Skin epidermis (tissue), 12 donors: ENCODE measurements at regions not wholly inside any gene's neighbourhood (a gene's known extent, or its start where the extent isn't known, plus 50 kb on each side); places are given as distances from the start of the nearest gene placed in this dataset.

Experiments used
- H3K27ac ChIP-seq, 21 experiments: fragments of 200-600 bp; sonication (generic) in 11 of 21; one replicate each; pipeline ENCODE4 v1.5.0; 2020; ENCODE audit warnings: mild to moderate bottlenecking in 3 of 21, inconsistent platforms in 2 of 21, moderate library complexity in 2 of 21
- H3K4me3 ChIP-seq, 7 experiments: fragments of 200-600 bp; sonication (generic) in 2 of 7; one replicate each; pipeline ENCODE4 v1.5.0; 2020; ENCODE audit warnings: inconsistent platforms in 2 of 7, mild to moderate bottlenecking in 2 of 7, moderate library complexity in 1 of 7

DNA sequence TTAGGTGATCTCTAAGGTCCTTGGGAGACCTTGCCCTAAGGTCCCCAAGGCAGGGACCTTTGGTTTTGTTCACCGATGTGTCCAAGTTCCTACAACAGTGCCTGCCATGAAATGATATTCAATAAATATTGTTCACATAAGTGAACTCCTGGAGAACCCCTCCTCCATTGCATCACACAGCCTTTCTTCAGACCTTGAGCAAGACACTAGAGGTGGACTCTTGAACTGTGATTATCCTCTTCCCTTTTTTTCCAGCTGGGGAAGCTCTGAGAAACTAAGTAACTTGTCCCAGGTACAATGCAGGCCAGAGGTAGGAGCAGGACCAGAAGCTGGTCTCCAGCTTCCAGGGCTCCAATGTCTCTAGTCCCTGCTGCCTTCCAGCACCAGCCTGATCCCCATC is 76.6 kb upstream of the LMO1 start:
- Histone ChIP-seq H3K27ac (no peak overlapping the region), H3K4me3 (no peak overlapping the region)

DNA sequence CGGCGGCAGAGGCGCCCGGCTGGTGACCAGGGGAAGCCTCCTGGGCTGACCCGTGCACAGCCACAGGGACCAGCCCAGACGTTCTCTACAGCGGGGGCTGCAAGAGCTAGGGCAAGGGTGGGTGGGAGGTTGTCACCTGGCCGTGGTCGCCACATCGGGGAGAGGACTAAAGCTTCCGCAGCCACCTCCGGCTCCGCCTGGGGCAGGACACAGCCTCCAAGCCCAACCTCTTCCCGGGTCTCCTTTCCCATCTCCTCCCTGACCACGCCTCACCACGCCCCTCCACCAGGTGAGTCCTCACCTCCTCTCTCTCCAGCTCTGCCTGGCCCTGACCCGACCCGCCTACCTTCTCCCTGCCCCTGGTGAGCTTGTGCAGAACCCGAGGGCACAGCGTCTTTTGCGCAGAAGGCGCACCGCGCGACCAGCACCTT is 75.9 kb upstream of the LMO1 start:
- H3K4me3 ChIP-seq, result no peak overlapping the region
- no peak overlapping the region for H3K27ac ChIP-seq

GRCh38 chr11:8338138-8338537 is 74.5 kb upstream of the LMO1 start:
- Histone ChIP-seq H3K27ac (no peak overlapping the region), H3K4me3 (no peak overlapping the region)

DNA sequence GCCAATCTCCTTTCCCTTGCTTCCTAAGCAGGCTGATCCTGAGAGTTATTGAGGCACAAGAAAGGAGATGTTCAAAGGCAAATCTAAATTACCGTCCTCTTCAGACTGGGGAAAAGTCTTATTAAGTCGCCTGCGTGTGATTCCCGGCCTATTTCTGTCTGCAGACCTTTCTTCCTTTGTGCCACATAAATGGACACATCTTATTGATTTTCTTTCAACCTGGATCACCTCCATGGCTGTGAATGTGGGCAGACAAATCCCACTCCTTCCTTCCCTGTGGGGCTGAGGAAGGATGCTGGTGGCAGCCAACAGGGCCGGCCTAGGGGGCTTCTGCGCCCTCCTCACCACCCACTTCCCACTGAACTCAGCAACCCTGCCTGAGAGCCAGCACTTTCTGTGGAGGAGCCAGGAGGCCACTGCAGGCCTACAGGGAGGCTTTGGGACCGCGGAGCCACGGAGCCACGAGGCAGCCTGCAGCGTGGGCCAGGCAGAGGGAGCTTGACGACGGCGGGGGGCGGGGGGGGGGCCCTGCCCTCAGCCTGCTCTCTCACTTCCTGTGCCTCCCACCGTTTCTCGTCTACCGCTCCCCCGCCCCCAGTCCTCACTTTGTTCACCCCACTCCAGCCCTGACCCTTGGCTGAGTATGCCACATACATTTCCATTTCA is 73.6 kb upstream of the LMO1 start:
- Histone ChIP-seq H3K27ac (peak overlapping the region in 1 of 21 experiments; percentile 67), H3K4me3 (no peak overlapping the region)

DNA sequence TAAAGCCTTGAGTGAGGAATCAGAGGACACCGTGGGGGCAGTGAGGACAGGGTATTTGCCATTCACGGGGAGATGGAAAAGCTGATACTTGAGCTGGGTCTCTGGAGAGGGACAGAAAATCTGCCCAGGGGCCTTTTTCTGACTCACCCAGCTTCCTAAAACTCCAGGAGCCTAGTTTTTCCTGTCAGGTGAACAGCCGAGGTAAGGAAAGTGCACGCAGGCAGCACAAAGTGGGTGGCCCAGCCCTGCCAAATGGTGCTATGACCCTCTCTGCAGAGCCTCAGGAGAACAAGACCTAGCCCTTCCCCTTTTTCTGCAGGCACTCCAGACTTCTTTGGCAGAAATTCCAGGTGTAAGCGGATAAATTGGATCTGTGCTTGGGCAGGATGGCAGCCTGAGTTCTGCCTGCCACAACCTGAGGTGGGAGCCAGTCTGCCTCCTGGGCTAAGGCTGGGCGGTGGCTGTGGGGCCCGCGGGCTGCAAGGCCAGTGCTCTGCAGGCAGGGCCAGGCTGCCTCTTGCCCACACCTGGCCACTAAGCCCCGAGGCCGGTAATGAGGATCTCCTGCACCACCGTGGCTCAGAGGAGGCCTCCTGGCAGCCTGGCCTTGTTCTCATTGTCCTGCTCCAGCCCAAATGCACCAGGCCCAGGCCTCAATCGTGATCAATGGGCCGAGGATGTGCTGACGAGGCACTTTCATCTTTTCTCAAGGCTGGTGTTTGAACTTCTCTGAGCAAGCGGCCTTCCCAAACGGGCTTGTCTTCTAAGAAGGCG is 72.9 kb upstream of the LMO1 start:
- Histone ChIP-seq H3K4me3 (no peak overlapping the region), H3K27ac (peak overlapping the region in 1 of 21 experiments; percentile 67)

DNA sequence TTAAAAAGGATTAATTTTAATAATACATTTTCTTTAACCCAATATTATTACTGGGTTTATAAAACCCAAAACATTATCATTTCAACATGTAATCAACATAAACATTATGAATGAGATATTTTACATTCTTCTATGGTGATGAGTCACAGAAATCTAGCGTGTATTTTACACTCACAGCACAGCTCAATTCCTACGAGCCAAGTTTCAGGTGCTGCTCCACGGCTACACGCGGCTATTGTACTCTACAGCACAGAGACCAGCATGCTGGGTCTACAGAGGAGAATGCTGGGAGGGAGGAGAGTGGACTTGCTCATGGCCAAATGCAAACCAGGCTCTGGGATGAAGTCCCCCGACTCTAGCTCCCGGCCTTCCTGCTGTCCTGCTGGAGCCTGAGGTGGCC is 72.0 kb upstream of the LMO1 start:
- H3K27ac ChIP-seq, result peak overlapping the region in 1 of 21 experiments; percentile 52
- H3K4me3 ChIP-seq, result no peak overlapping the region

- H3K4me3 ChIP-seq, result no peak overlapping the region
- no peak overlapping the region for H3K27ac ChIP-seq
Measured at GRCh38 chr11:8335186-8335585, 71.5 kb upstream of the LMO1 start.

DNA sequence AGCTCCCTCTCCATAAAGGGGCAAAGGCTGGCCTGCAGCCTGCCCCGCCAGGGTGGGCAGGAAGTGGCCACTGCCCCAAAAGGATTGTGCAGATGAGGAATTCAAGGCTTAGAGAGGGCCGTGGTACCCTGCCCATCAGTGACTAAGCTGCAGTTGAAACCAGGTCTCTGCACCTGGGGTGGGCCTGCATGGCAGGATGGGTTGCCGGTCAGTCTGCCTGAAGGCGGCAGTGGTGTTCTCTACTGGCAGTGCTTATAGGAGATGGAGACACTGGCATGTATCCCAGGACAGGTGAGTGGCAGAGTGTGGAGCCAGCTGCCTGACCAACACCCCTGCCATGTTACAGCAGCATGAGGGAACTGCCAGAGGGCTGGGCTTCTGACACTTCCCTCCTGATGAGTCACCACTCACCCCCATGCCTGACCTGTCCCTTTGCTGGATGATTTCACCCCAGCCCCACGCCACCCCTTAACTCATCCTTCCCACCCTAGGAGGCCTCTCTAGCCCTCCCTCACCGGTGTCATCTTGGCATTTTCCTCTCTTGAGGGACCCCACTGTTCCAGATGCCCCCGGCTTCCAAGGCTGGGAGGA is 70.2 kb upstream of the LMO1 start:
- H3K27ac ChIP-seq, result no peak overlapping the region
- H3K4me3 ChIP-seq, result no peak overlapping the region

- no peak overlapping the region for H3K27ac ChIP-seq
- no peak overlapping the region for H3K4me3 ChIP-seq
Measured at GRCh38 chr11:8333376-8333775, 69.7 kb upstream of the LMO1 start.

DNA sequence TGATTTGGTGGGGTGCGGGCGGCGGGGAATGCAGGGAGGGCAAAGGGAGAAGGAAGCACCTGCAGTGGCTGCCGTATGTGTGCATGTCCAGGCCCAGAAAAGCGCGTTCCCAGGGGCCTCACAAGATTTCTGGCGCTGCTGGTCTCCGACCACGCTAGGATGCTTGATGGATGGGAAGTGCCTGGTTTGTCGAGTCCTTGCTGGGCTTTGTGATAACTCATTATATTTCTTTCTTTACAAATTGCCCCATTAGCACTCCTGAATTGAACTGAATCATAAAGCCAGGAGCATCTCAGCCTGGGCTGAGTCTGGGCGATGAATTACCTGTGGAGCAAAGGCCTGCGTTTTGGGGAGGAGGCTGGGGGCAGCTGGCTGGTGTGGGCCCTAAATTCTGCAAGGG is 69.2 kb upstream of the LMO1 start:
- Histone ChIP-seq H3K4me3 (no peak overlapping the region), H3K27ac (no peak overlapping the region)

DNA sequence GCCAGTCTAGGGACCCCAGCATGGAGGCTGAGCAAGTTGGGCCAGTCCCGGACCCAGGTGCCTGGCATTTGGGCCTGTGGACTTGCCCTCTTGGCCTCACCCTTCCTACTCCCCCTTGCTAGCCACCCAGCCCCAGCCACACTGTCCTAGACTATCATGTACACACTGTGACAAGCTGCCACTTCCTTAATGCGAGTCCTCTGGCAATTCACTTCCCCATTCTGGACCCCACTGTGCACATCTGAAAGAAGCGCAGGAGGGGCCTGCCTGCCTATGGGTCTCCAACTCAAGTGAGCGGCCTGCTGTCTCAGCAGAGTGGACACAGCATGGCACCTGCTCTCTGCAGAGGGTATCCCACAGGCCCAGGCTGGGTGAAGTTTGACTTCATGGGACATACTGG is 68.5 kb upstream of the LMO1 start:
- Histone ChIP-seq H3K27ac (no peak overlapping the region), H3K4me3 (no peak overlapping the region)

- H3K27ac ChIP-seq, result no peak overlapping the region
- H3K4me3 ChIP-seq, result no peak overlapping the region
Measured at GRCh38 chr11:8331767-8332166, 68.1 kb upstream of the LMO1 start.

DNA sequence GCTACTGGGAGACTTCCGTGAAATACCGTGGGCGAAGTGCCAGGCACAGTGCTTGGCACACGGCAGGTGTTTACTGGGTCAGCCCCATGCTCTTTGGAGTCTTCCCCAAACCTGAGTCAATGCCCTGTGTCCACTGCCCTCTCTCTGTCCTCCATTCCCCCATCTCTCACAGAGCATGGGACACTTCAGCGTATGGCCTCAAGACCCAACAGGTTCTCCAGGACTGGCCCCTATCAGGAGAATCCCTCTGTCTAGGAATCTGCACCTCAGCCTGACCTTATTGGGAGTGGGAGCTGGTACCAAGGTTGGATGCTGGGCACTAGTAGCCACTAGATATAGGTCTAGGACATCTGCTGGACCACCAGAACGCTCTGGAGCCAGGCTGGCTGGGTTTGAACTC is 67.2 kb upstream of the LMO1 start:
- Histone ChIP-seq H3K27ac (no peak overlapping the region), H3K4me3 (no peak overlapping the region)

- Histone ChIP-seq H3K27ac (no peak overlapping the region), H3K4me3 (no peak overlapping the region)
Measured at GRCh38 chr11:8330404-8330803, 66.7 kb upstream of the LMO1 start.

DNA sequence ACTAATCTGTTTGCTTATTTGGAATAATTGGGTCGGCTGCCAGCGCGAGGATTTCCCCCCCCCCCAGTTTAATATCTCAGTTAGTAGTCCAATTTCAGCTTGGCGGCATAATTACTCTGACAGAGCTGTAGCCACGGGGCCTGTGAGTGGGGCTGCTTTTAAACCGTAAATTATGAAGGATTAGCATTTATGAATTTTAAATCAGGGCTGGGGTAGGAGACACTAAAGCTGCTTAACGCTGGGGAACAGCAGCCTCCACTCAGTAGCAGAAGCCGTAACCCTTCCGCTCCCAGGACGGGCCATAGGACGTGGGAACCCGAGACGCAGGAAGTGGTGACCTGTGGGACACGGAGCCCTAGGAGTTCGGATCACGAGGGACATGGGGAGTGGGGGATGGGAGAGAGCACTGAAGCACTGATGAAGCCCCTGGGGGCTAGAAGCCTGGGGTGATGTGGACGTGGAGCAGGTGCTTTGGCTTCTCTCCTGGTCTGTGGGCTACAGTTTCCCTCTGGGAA is 66.2 kb upstream of the LMO1 start:
- Histone ChIP-seq H3K27ac (no peak overlapping the region), H3K4me3 (no peak overlapping the region)

DNA sequence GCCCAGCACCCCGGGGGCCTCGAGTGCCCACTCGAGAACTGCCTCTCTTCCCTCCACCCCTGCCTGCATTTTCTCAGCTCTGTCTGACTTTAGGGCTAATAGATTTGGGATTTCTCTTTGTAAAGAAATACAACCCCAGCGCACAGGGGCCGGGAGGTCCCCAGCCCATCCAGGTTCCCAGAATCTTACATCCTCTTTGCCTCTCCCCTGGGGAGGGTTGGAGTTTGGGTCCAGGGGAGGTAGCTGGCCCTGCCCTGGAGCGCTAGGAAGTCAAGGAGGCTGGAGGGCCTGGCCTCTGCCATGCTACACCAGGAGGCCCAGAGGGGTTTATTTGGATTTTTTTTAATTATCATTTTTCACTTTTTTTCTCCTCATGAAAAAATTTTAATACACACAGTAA is 65.7 kb upstream of the LMO1 start:
- no peak overlapping the region for H3K27ac ChIP-seq
- no peak overlapping the region for H3K4me3 ChIP-seq

DNA sequence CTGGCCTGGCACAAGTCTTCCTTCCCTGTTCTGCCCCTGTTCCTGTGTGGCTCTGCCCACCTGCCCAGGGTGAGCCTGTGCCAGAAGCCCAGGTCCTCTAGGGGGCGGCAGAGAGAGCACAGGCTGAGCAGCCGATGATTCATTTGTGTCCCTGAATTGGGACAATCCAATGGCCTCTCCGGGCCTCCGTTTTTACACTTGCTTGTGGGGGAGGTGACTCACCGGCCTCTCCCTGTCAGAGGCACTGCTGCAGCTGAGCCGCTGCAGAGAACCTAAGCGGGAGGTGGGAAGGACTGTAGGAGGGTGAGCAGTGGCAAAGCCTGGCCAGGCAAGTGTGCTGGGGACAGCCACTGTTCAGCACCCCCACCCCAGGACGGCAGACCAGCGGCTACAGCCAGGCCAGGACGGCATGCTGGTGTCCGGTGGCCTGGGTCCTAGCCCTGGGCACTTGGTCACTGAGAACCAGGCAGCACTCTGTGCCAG is 65.2 kb upstream of the LMO1 start:
- Histone ChIP-seq H3K27ac (peak overlapping the region in 3 of 21 experiments; percentile 6 to 60 (median 34)), H3K4me3 (no peak overlapping the region)

- Histone ChIP-seq H3K27ac (peak overlapping the region in 6 of 21 experiments; percentile 6 to 63 (median 34)), H3K4me3 (no peak overlapping the region)
Measured at GRCh38 chr11:8328231-8328794, 64.6 kb upstream of the LMO1 start.

DNA sequence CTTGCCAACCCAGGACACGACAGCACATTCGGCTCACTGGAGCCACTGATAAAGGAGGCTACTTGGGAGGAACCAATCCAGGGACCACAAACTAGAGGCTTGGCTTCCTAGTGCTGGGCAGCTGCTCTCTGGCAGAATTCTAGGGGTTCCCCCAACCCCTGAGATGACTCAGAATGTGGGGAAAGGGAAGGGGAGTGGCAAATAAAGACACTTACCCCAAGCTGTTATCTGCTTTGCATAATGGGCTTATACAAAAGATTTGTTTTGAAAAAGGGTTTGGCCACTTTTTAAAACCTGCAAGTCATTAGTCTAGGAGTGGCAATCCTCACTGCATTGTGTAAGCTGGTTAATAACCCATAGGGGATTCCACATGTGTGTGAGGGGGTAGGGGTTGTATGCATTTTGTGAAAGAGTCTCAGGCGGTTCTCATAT is 64.1 kb upstream of the LMO1 start:
- H3K4me3 ChIP-seq, result no peak overlapping the region

GRCh38 chr11:8326337-8326736 is 62.7 kb upstream of the LMO1 start:
- Histone ChIP-seq H3K4me3 (no peak overlapping the region), H3K27ac (no peak overlapping the region)

More for the DNA sequence above, 64.1 kb upstream of the LMO1 start:
- peak overlapping the region in 4 of 21 experiments; percentile 12 to 63 (median 46) for H3K27ac ChIP-seq
